Activated naive CD8-positive, alpha-beta T cell treated with anti-CD3 and anti-CD28 coated beads, Interleukin-2, amount 50 U/mL, for 24 hours (primary cell): ENCODE measurements at regions not wholly inside any gene's neighbourhood (a gene's known extent, or its start where the extent isn't known, plus 50 kb on each side); places are given as distances from the start of the nearest gene placed in this dataset.

Experiments
- ATAC-seq: fragments of 150-1000 bp; cut with Tn5 transposase; one replicate; pipeline ENCODE4 v1.10.0; 2021
- DNase-seq: peaks from one replicate; pipeline ENCODE4 v3.0.0; 2021
- H3K27ac Mint-ChIP-seq: one replicate; pipeline ENCODE4 v1.8.0; 2021; ENCODE audit warnings: mild to moderate bottlenecking, mixed read lengths
- H3K27me3 Mint-ChIP-seq: one replicate; pipeline ENCODE4 v1.8.0; 2021; ENCODE audit warnings: mixed read lengths
- H3K36me3 Mint-ChIP-seq: one replicate; pipeline ENCODE4 v1.8.0; 2021; ENCODE audit warnings: low read depth, mixed read lengths
- H3K4me1 Mint-ChIP-seq: one replicate; pipeline ENCODE4 v1.8.0; 2021; ENCODE audit warnings: mixed read lengths
- H3K4me3 Mint-ChIP-seq: one replicate; pipeline ENCODE4 v1.8.0; 2021; ENCODE audit warnings: mild to moderate bottlenecking, moderate library complexity, mixed read lengths
- H3K9me3 Mint-ChIP-seq: one replicate; pipeline ENCODE4 v1.8.0; 2021; ENCODE audit warnings: mixed read lengths

- no peak overlapping the region for H3K27ac Mint-ChIP-seq
- H3K4me3 Mint-ChIP-seq: no peak overlapping the region
- H3K36me3 Mint-ChIP-seq: peaks cover 6% of the 10 kb centered on the region
- no peak for ATAC-seq
- DNase-seq: no peak
- H3K4me1 Mint-ChIP-seq: no peaks in the 10 kb centered on the region
- H3K27me3 Mint-ChIP-seq: peaks cover 7% of the 10 kb centered on the region
- peaks cover 14% of the 10 kb centered on the region for H3K9me3 Mint-ChIP-seq
These were observed 121.0 kb upstream of the PRDM1 start for GRCh38 chr6:105964979-105965760.

- no peak for ATAC-seq
These were observed 132.0 kb upstream of the PRDM1 start for GRCh38 chr6:105954148-105954547.

GRCh38 chr6:105952772-105953690 lies 133.1 kb upstream of the PRDM1 start:
- Mint-ChIP-seq H3K4me3 (no peak overlapping the region), H3K9me3 (no peaks in the 10 kb centered on the region), H3K27ac (no peak overlapping the region), H3K27me3 (peaks cover 4% of the 10 kb centered on the region), H3K4me1 (no peaks in the 10 kb centered on the region), H3K36me3 (no peaks in the 10 kb centered on the region)
- ATAC-seq (no peak), DNase-seq (no peak)

More at GRCh38 chr6:105954148-105954547, 132.0 kb upstream of the PRDM1 start:
- Mint-ChIP-seq H3K27me3 (peaks cover 4% of the 10 kb centered on the region), H3K36me3 (no peaks in the 10 kb centered on the region), H3K4me1 (no peaks in the 10 kb centered on the region), H3K9me3 (no peaks in the 10 kb centered on the region), H3K4me3 (no peak overlapping the region), H3K27ac (no peak overlapping the region)
- DNase-seq: no peak

GRCh38 chr6:105952326-105952725 lies 133.8 kb upstream of the PRDM1 start:
- Mint-ChIP-seq H3K27ac (no peak overlapping the region), H3K27me3 (peaks cover 4% of the 10 kb centered on the region), H3K4me3 (no peak overlapping the region), H3K9me3 (no peaks in the 10 kb centered on the region), H3K36me3 (no peaks in the 10 kb centered on the region), H3K4me1 (no peaks in the 10 kb centered on the region)
- DNase-seq (no peak), ATAC-seq (no peak)

- peaks cover 6% of the 10 kb centered on the region for H3K27me3 Mint-ChIP-seq
- no peak for DNase-seq
- no peaks in the 10 kb centered on the region for H3K9me3 Mint-ChIP-seq
- H3K4me1 Mint-ChIP-seq: no peaks in the 10 kb centered on the region
- no peaks in the 10 kb centered on the region for H3K36me3 Mint-ChIP-seq
- H3K27ac Mint-ChIP-seq: no peak overlapping the region
- H3K4me3 Mint-ChIP-seq: no peak overlapping the region
- no peak for ATAC-seq
These were observed 134.8 kb upstream of the PRDM1 start for GRCh38 chr6:105951322-105951721.

- no peak for ATAC-seq
- no peak overlapping the region for H3K4me3 Mint-ChIP-seq
- H3K9me3 Mint-ChIP-seq: no peaks in the 10 kb centered on the region
- H3K27ac Mint-ChIP-seq: no peak overlapping the region
- no peak for DNase-seq
- H3K4me1 Mint-ChIP-seq: no peaks in the 10 kb centered on the region
- no peaks in the 10 kb centered on the region for H3K36me3 Mint-ChIP-seq
- peaks cover 15% of the 10 kb centered on the region for H3K27me3 Mint-ChIP-seq
These were observed 136.3 kb upstream of the PRDM1 start for GRCh38 chr6:105949869-105950268.

- Mint-ChIP-seq H3K4me1 (no peaks in the 10 kb centered on the region), H3K27me3 (peaks cover 15% of the 10 kb centered on the region), H3K36me3 (no peaks in the 10 kb centered on the region), H3K9me3 (no peaks in the 10 kb centered on the region), H3K4me3 (no peak overlapping the region), H3K27ac (no peak overlapping the region)
- ATAC-seq (no peak), DNase-seq (no peak)
These were observed 142.6 kb upstream of the PRDM1 start for GRCh38 chr6:105943514-105943913.

GRCh38 chr6:105941621-105942412 lies 144.3 kb upstream of the PRDM1 start:
- H3K9me3 Mint-ChIP-seq: no peaks in the 10 kb centered on the region
- H3K36me3 Mint-ChIP-seq: no peaks in the 10 kb centered on the region
- no peak overlapping the region for H3K4me3 Mint-ChIP-seq
- H3K27me3 Mint-ChIP-seq: peaks cover 18% of the 10 kb centered on the region
- no peak for ATAC-seq
- no peak for DNase-seq
- no peaks in the 10 kb centered on the region for H3K4me1 Mint-ChIP-seq
- H3K27ac Mint-ChIP-seq: no peak overlapping the region

- DNase-seq (no peak), ATAC-seq (no peak)
- Mint-ChIP-seq H3K27ac (no peak overlapping the region), H3K36me3 (no peaks in the 10 kb centered on the region), H3K27me3 (peaks cover 15% of the 10 kb centered on the region), H3K9me3 (no peaks in the 10 kb centered on the region), H3K4me1 (no peaks in the 10 kb centered on the region), H3K4me3 (no peak overlapping the region)
These were observed 145.1 kb upstream of the PRDM1 start for GRCh38 chr6:105940990-105941389.

GRCh38 chr6:105936972-105937371 lies 149.2 kb upstream of the PRDM1 start:
- ATAC-seq: no peak

GRCh38 chr6:105935416-105935815 lies 150.7 kb upstream of the PRDM1 start:
- no peaks in the 10 kb centered on the region for H3K36me3 Mint-ChIP-seq
- no peak for ATAC-seq
- H3K4me1 Mint-ChIP-seq: no peaks in the 10 kb centered on the region
- no peak for DNase-seq
- H3K9me3 Mint-ChIP-seq: no peaks in the 10 kb centered on the region
- H3K27ac Mint-ChIP-seq: no peak overlapping the region
- peaks cover 3% of the 10 kb centered on the region for H3K27me3 Mint-ChIP-seq
- H3K4me3 Mint-ChIP-seq: no peak overlapping the region

More at GRCh38 chr6:105936972-105937371, 149.2 kb upstream of the PRDM1 start:
- H3K36me3 Mint-ChIP-seq: no peaks in the 10 kb centered on the region
- H3K4me3 Mint-ChIP-seq: no peak overlapping the region
- DNase-seq: no peak
- H3K9me3 Mint-ChIP-seq: no peaks in the 10 kb centered on the region
- peaks cover 3% of the 10 kb centered on the region for H3K27me3 Mint-ChIP-seq
- H3K4me1 Mint-ChIP-seq: no peaks in the 10 kb centered on the region
- H3K27ac Mint-ChIP-seq: no peak overlapping the region

- no peaks in the 10 kb centered on the region for H3K9me3 Mint-ChIP-seq
These were observed 151.4 kb upstream of the PRDM1 start for GRCh38 chr6:105934708-105935107.

GRCh38 chr6:105932440-105932839 lies 153.7 kb upstream of the PRDM1 start:
- Mint-ChIP-seq H3K36me3 (no peaks in the 10 kb centered on the region), H3K27me3 (no peaks in the 10 kb centered on the region), H3K9me3 (no peaks in the 10 kb centered on the region), H3K4me1 (no peaks in the 10 kb centered on the region), H3K27ac (no peak overlapping the region), H3K4me3 (no peak overlapping the region)
- no peak for DNase-seq
- no peak for ATAC-seq

More at GRCh38 chr6:105934708-105935107, 151.4 kb upstream of the PRDM1 start:
- H3K27me3 Mint-ChIP-seq: peaks cover 3% of the 10 kb centered on the region
- no peak for ATAC-seq
- no peak for DNase-seq
- no peak overlapping the region for H3K4me3 Mint-ChIP-seq
- H3K27ac Mint-ChIP-seq: no peak overlapping the region
- H3K4me1 Mint-ChIP-seq: no peaks in the 10 kb centered on the region
- H3K36me3 Mint-ChIP-seq: no peaks in the 10 kb centered on the region

- no peaks in the 10 kb centered on the region for H3K4me1 Mint-ChIP-seq
- no peak for ATAC-seq
These were observed 156.5 kb upstream of the PRDM1 start for GRCh38 chr6:105929626-105930025.

More at GRCh38 chr6:105929626-105930025, 156.5 kb upstream of the PRDM1 start:
- DNase-seq: no peak
- Mint-ChIP-seq H3K27ac (no peak overlapping the region), H3K27me3 (no peaks in the 10 kb centered on the region), H3K36me3 (no peaks in the 10 kb centered on the region), H3K9me3 (no peaks in the 10 kb centered on the region), H3K4me3 (no peak overlapping the region)
